GM12878 (cell line): ENCODE measurements at regions not wholly inside any gene's neighbourhood (a gene's known extent, or its start where the extent isn't known, plus 50 kb on each side); places are given as distances from the start of the nearest gene placed in this dataset.

Experiments
- ATAC-seq: fragments of 200-7000 bp; cut with Tn5 transposase; 3 replicates; pipeline ENCODE4 v1.9.1; 2020; ENCODE audit warnings: mild to moderate bottlenecking, moderate library complexity
- BruUV-seq: library from RNA; stranded (reverse); fragments of 400-500 nt; replicated peaks from 2 replicates; lab custom pipeline; 2021; lab: Mats Ljungman, UMichigan
- CTCF ChIA-PET: fragments of 300-600 bp; sonication (Branson Sonifier 250); formaldehyde crosslinking; extraction: SDS; loops from one replicate; lab custom pipeline; 2021; ENCODE audit warnings: inconsistent platforms; lab: Yijun Ruan, JAX
- POLR2A ChIA-PET: fragments of 350-600 bp; formaldehyde crosslinking; extraction: SDS; loops from one replicate; lab custom pipeline; 2021; ENCODE audit warnings: inconsistent platforms; lab: Charles Lee
- RAD21 ChIA-PET: fragments of 300-600 bp; sonication (Branson Sonifier 250); formaldehyde crosslinking; loops from one replicate; lab custom pipeline; 2023; ENCODE audit warnings: antibody characterized with exemption; ENCODE audit not compliant: unreplicated experiment; lab: Charles Lee
- SMC1A ChIA-PET: fragments of 300-600 bp; sonication (Branson Sonifier 250); formaldehyde crosslinking; loops from one replicate; lab custom pipeline; 2023; ENCODE audit not compliant: unreplicated experiment, uncharacterized antibody; lab: Charles Lee
- DNase-seq: peaks from one replicate; pipeline ENCODE4 v3.0.0-alpha.2; 2011; ENCODE audit warnings: low read depth, low spot score
- FAIRE-seq: peaks from 3 replicates; lab custom pipeline; 2011; peaks lifted over from hg19 to GRCh38; lab: Jason Lieb, UNC
- H2AFZ ChIP-seq: 2 replicates; pipeline ENCODE4 v1.6.0; 2011; ENCODE audit warnings: low read depth, low read length, control low read depth; ENCODE audit not compliant: control insufficient read depth
- H3K27ac ChIP-seq: 2 replicates; pipeline ENCODE4 v1.5.1; 2011; ENCODE audit warnings: control low read depth; ENCODE audit not compliant: control insufficient read depth, insufficient read depth
- H3K27me3 ChIP-seq, 2 experiments: replicated peaks in 1 of 2; 2 replicates each; pipeline versions ENCODE4 v1.6.0 to v1.6.1; 2011; ENCODE audit warnings: low read length in 1 of 2; ENCODE audit not compliant: control insufficient read depth in 2 of 2, insufficient read depth in 2 of 2
- H3K36me3 ChIP-seq, 2 experiments: 2 replicates each; pipeline ENCODE4 v1.5.1; 2011; ENCODE audit warnings: low read length in 1 of 2; ENCODE audit not compliant: control insufficient read depth in 2 of 2, insufficient read depth in 2 of 2
- H3K4me1 ChIP-seq: 2 replicates; pipeline ENCODE4 v1.6.1; 2011; ENCODE audit warnings: mild to moderate bottlenecking, low read length, moderate library complexity, mixed read lengths; ENCODE audit not compliant: control insufficient read depth, insufficient read depth
- H3K4me2 ChIP-seq: 2 replicates; pipeline ENCODE4 v1.6.0; 2011; ENCODE audit warnings: control low read depth; ENCODE audit not compliant: control insufficient read depth, insufficient read depth
- H3K4me3 ChIP-seq: fragments of 200-600 bp; sonication (generic); 2 replicates; pipeline ENCODE4 v1.5.1; 2016
- H3K79me2 ChIP-seq: 2 replicates; pipeline ENCODE4 v1.6.0; 2011; ENCODE audit warnings: low read length; ENCODE audit not compliant: control insufficient read depth, insufficient read depth
- H3K9ac ChIP-seq: 2 replicates; pipeline ENCODE4 v1.8.0; 2011; ENCODE audit warnings: low read length, control low read depth, mixed read lengths; ENCODE audit not compliant: control insufficient read depth, insufficient read depth
- H3K9me3 ChIP-seq: replicated peaks from 3 replicates; pipeline ENCODE4 v1.5.1; 2011; ENCODE audit warnings: mild to moderate bottlenecking, low read length; ENCODE audit not compliant: control insufficient read depth, insufficient read depth
- H4K20me1 ChIP-seq: 2 replicates; pipeline ENCODE4 v1.6.0; 2011; ENCODE audit not compliant: control insufficient read depth, insufficient read depth
- E2F8 ChIP-seq: fragments of 450-650 bp; IDR thresholded peaks from 2 replicates; pipeline ENCODE4 v1.6.1; 2018; ENCODE audit warnings: mild to moderate bottlenecking, low read depth, moderate library complexity; ENCODE audit not compliant: partially characterized antibody
- EGR1 ChIP-seq, 2 experiments: IDR thresholded peaks; 1 replicate in 1 of 2; 2 replicates in 1 of 2; pipeline ENCODE4 v1.6.1; 2011 to 2012; ENCODE audit warnings: low read depth in 2 of 2, low read length in 2 of 2, borderline replicate concordance in 1 of 2, mild to moderate bottlenecking in 1 of 2, moderate library complexity in 1 of 2
- GATAD2B ChIP-seq: fragments of 450-650 bp; conservative IDR thresholded peaks from 2 replicates; pipeline ENCODE4 v1.6.1; 2017; ENCODE audit warnings: low read depth, mild to moderate bottlenecking, moderate library complexity
- KDM1A ChIP-seq: fragments of 200-600 bp; sonication (generic); IDR thresholded peaks from 2 replicates; pipeline ENCODE4 v1.6.1; 2016; ENCODE audit warnings: borderline replicate concordance
- NR2C1 ChIP-seq: fragments of 450-650 bp; IDR thresholded peaks from 2 replicates; pipeline ENCODE4 v1.6.1; 2017; ENCODE audit warnings: antibody characterized with exemption, mild to moderate bottlenecking, moderate library complexity
- PML ChIP-seq: IDR thresholded peaks from 2 replicates; pipeline ENCODE4 v1.6.1; 2012; ENCODE audit warnings: low read length, inconsistent platforms
- SIN3A ChIP-seq: IDR thresholded peaks from 2 replicates; pipeline ENCODE4 v1.6.1; 2012; ENCODE audit warnings: low read depth, low read length, improper control_type of control experiment
- SMAD1 ChIP-seq: fragments of 450-650 bp; IDR thresholded peaks from 2 replicates; pipeline ENCODE4 v1.6.1; 2018; ENCODE audit warnings: mild to moderate bottlenecking, low read depth; ENCODE audit not compliant: partially characterized antibody
- SP1 ChIP-seq: IDR thresholded peaks from one replicate; pipeline ENCODE4 v1.6.1; 2011; ENCODE audit warnings: low read depth, low read length
- SREBF1 ChIP-seq: IDR thresholded peaks from 2 replicates; pipeline ENCODE4 v1.6.1; 2012; ENCODE audit warnings: mild to moderate bottlenecking, low read length
- USF1 ChIP-seq: IDR thresholded peaks from 2 replicates; pipeline ENCODE4 v1.6.1; 2011; ENCODE audit warnings: borderline replicate concordance, low read depth, mild to moderate bottlenecking, moderate library complexity, mixed read lengths, low read length; ENCODE audit not compliant: insufficient read depth; ENCODE audit errors: extremely low read length
- ZNF207 ChIP-seq: fragments of 450-650 bp; IDR thresholded peaks from 2 replicates; pipeline ENCODE4 v1.6.1; 2014; ENCODE audit warnings: antibody characterized with exemption, mild to moderate bottlenecking, borderline replicate concordance
- WGBS: methylation state at CpG from one replicate; pipeline ENCODE4 v1.1.6; 2016; ENCODE audit warnings: low lambda C conversion rate; ENCODE audit not compliant: insufficient replicate concordance, insufficient coverage; ENCODE audit errors: missing lambda C conversion rate; 5-methylcytosine and 5-hydroxymethylcytosine counted together
- in situ Hi-C: fragments of 300-500 bp; cut with MboI; formaldehyde crosslinking; loops from 9 replicates; pipeline ENCODE4 v1.14.3; 2018; ENCODE audit warnings: mixed read lengths
- intact Hi-C: fragments of 100-400 bp; cut with micrococcal nuclease; formaldehyde crosslinking; loops from one replicate; pipeline ENCODE4 v1.14.2; 2022; ENCODE audit not compliant: unreplicated experiment

- Histone ChIP-seq H3K27me3 (no peaks in the 10 kb centered on the region), H3K36me3 (no peaks in the 10 kb centered on the region), H3K9me3 (no peaks in the 10 kb centered on the region), H3K4me2 (no peak overlapping the region), H3K4me1 (peaks cover 3% of the 10 kb centered on the region), H3K9ac (no peak overlapping the region), H4K20me1 (no peaks in the 10 kb centered on the region), H3K79me2 (no peaks in the 10 kb centered on the region), H3K4me3 (no peak overlapping the region), H2AFZ (no peak overlapping the region), H3K27ac (no peak overlapping the region)
- POLR2A ChIA-PET, result no interaction called here
- CTCF ChIA-PET, result interaction anchor here (0.7 kb wide), 1 partner anchor 874 kb away, joined by 3 read pairs; no protein-coding TSS in a partner anchor
- RAD21 ChIA-PET, result no interaction called here
- TF ChIP-seq PML, result no peak
- TF ChIP-seq NR2C1, result no peak
- TF ChIP-seq USF1, result no peak
- no peak for TF ChIP-seq SREBF1
- no peak for TF ChIP-seq SMAD1
- no peak for TF ChIP-seq SIN3A
- no peak for TF ChIP-seq GATAD2B
- TF ChIP-seq EGR1 (IDR thresholded peaks at IDR 0.05; ENCODE audit: borderline replicate concordance in 1 of 2, low read depth in 2 of 2, low read length in 2 of 2), result no peak
- no peak for TF ChIP-seq SP1
- no peak for TF ChIP-seq ZNF207
- no peak for TF ChIP-seq KDM1A
- TF ChIP-seq E2F8, result no peak
- in situ Hi-C loops, result no loop called here
- ATAC-seq, result no peak
- SMC1A ChIA-PET, result no interaction called here
- FAIRE-seq, result no peak
- 28% methylated on average over 3 of the region's 3 CpGs for WGBS
- no TSS peak for BruUV-seq
- DNase-seq, result no peak
- intact Hi-C loops, result no loop called here
These were observed 301.6 kb upstream of the THBS1 start for GRCh38 chr15:39279311-39279710.
